ENCODE measurements at regions not wholly inside any gene's neighbourhood (a gene's known extent, or its start where the extent isn't known, plus 50 kb on each side); places are given as distances from the start of the nearest gene placed in this dataset.
"Not testable (repeated sequence)": the region's sequence is repeated elsewhere in the genome, so short reads cannot be mapped to it uniquely, and the experiment has no call there.

- no peak for DNase-seq
These were observed 830.8 kb downstream of the LUZP2 start for GRCh38 chr11:25327656-25328055.

DNA sequence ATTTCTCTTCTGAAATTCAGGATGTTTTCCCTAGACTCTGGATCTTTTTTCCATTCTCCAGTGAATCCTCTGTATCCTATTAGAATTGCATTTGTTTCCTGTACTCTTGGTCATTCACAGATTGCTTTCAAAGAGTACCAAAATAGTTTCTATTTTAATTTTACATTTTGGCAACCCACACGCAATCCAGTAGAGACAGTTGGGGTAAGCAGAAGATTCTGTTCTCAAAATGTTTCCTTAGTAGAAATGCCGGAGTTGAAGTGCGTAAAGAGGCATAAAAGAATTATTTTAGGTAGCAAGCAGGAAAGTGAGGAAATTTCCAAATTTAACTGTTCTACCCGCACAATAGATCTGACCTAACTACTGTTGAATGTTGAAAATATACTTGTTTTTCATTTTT is 842.4 kb downstream of the LUZP2 start:
- DNase-seq, result no peak

DNA sequence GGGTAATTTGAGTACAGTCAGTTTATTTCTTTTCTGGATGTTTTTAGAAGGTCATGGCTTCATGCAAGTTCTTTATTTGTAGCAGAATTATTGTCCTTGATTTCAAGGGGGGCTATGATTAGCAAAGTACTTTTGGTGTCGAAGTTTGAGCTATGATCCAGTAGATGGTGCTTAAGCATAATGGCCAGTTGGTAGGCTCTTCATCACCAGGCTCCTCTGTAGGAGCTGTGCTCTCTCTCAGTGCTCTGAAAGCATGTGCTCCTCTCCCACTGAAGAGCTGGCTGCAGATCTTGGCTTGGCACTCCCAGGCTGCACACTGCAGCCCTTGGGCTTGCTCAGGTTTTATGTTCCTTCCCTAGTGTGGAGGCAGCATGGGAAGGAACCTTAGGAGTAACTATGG is 852.7 kb downstream of the LUZP2 start:
- no peak for DNase-seq

DNA sequence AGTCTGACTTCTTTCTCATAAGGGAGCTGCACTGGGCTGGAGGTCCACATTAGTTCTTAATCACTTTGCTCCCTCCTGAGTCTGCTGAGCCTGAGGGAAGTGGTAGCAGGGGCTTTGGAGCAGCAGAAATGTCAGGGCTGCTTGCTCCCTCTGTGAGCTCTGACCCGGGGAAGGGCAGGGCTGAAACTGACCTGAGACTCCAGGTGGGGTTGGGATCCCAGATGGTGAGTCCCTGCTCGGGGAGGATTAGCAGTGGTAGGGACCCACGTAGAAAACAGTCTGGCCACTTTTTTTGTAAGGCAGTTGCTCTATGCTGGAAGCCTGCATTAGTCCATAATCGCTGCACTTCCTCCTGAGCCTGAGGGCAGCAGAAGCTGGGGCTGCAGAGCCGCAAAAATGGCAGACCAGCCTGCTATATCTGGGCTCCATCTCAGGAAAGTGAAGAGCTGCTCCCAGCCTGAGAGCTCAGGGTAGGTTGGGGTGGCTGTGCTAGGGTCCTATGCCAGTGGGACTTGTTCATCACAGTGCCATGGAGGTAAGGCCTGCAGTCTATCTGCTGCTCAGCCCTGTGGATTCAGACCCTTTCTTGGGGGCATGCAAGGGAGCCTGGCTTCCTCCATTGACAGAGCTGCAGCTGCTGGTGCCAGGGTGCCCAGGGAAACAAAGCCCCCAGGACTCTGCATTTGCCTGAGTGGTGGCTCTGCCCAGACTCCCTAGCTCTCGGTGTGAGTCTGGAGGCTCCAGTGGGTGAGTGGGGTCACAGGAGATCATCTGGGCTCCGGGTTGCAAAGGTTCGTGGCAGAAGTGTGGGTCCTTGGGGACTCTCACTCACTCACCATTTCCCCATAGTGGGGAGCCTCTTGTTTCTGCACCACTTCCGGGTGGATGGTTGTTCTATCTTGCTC is 854.3 kb downstream of the LUZP2 start:
- DNase-seq, result no peak

DNA sequence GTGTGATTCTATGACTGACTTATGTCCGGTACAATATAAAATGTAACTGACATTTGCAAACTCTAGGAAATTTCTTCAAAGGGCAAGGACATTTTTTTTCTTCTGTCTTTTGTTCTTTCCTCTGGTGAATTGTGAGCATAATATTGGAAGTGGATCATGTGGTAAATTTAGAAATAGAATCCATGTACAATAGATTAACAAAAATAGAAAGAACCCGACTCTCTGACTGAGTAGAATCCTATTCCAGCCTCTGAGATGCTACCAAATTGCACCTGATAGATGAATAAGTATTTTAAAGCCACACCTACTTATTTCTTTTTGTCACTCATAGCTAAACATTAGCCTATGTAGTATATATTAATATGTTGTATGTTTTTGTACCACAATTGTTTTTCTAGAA is 860.3 kb downstream of the LUZP2 start:
- DNase-seq, result no peak

DNA sequence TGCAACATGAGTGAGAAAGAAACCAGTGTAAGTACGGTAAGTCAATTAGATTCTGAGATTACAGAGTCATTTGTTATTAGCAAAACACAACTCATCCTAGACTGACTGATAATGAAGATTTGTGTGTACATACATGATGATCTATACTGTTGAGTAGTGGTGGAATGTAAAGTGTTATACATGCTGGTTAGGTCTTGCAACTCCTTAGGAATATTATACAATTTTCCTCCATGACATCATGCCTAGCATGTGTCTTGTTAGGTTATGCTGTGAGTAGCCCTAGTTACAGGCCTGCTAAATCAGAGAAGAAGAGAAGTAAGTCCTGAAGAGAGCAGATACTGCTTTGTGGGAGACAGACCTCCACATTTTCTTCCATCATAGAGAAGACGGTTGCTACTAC is 880.6 kb downstream of the LUZP2 start:
- no peak for DNase-seq

GRCh38 chr11:25396847-25397246 is 900.0 kb downstream of the LUZP2 start:
- no peak for DNase-seq

DNA sequence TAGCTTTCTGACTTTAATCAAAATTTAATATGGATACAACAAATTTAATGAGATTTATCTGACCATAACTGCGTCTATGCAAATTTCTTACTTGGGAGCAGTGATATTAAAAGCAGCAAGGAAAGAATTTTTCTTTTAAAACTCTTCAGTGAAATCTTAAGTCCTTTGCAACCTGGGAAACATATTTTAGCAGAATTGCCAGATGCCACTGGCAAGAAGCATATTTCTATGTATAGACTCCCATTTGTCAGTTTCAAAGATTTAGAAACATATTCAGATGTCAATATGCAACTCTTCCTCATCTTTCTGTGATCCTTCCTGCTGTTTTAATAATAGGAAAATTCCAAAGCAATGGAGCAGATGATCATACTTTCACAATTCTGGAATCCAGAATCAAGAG is 911.3 kb downstream of the LUZP2 start:
- no peak for DNase-seq

DNA sequence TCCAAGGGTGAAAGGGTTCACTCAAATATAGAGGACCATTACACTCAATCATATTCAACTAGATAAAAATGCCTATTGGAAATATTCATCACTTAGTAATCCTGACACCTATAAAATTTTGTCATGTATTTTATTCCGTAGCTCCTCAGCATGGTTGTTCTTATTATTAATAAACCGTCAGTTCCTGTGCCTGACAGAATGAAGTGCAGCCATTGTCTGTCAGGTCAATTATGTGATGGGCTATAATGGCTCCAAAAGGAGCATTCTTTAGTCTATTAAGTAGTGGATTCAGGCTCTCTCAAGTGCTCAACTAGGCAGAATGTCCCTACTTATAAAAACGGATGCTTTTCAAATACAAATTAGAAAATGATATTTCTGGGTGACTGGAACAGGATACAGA is 916.1 kb upstream of the ANO3 start:
- no peak for DNase-seq

DNA sequence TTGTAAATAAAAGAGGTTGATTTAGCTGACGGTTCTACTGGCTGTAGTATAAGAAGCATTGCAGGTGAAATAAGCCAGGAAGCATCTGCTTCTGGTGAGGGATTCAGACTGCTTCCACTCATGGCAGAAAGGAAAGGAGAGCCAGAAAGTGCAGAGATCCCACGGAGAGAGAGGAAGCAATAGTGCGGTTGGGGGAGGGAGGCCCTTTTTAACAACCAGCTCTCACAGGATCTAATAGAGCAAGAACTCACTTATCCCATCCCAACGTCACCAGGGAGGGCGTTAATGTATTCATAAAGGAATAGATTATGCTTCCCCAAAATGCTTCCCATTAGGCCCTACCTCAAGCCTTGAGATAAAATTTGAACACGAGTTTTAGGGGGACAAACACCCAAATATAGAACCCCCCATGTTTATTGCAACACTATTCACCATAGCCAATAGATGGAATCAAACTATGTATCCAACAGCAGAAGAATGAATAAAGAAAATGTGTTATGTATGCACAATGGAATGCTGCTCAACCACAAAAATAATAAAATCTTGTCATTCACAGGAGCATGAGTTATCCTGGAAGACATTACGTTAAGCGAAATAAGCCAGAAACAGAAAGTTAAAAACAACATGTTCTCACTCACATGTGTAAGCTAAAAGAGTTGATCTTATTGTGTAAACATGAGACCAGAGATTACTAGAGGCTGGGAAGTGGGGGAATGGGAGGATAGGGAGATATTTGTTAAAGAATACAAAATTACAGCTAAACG is 908.3 kb upstream of the ANO3 start:
- DNase-seq, result no peak

- DNase-seq, result no peak
These were observed 899.6 kb upstream of the ANO3 start for GRCh38 chr11:25432376-25432775.

GRCh38 chr11:25435197-25435596 is 896.7 kb upstream of the ANO3 start:
- no peak for DNase-seq

GRCh38 chr11:25436326-25436725 is 895.6 kb upstream of the ANO3 start:
- DNase-seq, result no peak

DNA sequence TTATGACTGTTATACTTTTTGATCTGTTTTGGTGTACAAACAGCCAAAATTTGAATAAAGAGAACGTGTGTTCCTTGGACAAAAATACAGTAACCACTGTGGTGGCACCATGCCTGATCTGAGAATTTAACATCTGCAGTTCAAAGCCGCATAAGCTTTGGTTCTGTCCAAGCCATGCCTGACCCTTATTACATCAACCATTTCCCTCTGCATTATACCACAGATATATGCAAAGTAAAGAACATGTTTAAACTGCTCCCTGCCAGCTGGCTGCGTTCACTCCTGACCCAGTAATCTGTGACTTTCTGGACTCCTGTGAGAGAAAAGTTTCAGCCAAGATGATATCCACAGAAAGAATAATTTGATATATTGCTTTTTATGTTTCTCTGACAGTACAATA is 890.5 kb upstream of the ANO3 start:
- no peak for DNase-seq

GRCh38 chr11:25449091-25449490 is 882.8 kb upstream of the ANO3 start:
- no peak for DNase-seq

- no peak for DNase-seq
These were observed 878.5 kb upstream of the ANO3 start for GRCh38 chr11:25453471-25453870.

DNA sequence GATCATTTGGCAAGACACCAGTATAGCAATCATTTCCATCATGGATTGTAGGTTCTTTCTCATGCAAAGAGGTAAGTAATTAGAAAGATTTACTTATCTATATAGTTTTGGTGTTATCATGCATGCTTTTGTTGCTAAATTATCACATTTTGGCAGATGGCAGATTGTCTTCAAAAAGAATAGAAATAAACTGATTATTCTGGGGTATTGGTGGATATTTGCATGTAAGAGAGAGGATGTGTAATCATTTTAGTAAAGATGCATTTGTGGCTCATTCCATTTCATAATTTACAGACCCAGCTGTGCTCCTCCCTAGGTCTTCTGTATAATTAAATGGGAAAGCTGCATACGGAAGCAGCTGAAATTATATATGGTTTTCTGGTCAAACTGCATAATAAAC is 875.7 kb upstream of the ANO3 start:
- no peak for DNase-seq

GRCh38 chr11:25483915-25484635 is 847.9 kb upstream of the ANO3 start:
- no peak for DNase-seq

DNA sequence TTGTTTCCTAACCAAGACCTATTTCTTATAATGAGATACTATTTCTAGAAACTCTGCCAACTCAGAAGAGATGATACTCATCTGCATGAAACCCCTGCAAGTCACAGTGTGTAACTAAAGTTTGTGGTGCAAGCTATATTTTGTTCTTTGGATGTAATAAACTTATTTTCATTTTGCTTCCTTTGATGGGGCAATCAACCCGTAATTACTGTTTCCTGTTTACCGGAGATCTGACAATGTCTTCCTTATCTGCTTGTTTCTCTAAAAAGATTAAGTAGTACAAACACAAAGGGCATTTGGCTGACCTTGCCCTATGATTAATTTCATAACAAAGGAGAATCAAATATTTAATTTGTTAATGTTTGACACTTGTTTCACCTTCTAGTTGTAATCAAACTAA is 846.6 kb upstream of the ANO3 start:
- DNase-seq, result no peak

DNA sequence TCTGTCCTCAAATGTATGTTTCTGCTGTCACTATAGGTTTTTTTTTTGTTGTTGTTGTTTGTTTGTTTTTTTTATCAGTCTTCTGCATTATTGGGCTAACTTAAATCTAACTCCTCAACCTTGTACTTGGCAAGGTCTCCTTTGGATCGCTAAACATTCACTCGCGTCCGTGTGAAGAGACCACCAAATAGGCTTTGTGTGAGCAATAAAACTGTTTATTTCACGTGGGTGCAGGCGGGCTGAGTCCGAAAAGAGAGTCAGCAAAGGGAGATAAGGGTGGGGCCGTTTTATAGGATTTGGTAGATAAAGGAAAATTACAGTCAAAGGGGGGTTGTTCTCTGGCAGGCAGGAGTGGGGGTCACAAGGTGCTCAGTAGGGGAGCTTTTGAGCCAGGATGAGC is 845.6 kb upstream of the ANO3 start:
- DNase-seq, result not testable (repeated sequence)

GRCh38 chr11:25488176-25488575 is 843.8 kb upstream of the ANO3 start:
- not testable (repeated sequence) for DNase-seq

DNA sequence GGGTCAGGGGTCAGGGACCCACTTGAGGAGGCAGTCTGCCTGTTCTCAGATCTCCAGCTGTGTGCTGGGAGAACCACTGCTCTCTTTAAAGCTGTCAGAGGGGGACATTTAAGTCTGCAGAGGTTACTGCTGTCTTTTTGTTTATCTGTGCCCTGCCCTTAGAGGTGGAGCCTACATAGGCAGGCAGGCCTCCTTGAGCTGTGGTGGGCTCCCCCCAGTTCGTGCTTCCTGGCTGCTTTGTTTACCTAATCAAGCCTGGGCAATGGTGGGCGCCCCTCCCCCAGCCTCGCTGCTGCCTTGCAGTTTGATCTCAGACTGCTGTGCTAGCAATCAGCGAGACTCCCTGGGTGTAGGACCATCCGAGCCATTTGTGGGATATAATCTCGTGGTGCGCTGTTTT is 830.5 kb upstream of the ANO3 start:
- not testable (repeated sequence) for DNase-seq

DNA sequence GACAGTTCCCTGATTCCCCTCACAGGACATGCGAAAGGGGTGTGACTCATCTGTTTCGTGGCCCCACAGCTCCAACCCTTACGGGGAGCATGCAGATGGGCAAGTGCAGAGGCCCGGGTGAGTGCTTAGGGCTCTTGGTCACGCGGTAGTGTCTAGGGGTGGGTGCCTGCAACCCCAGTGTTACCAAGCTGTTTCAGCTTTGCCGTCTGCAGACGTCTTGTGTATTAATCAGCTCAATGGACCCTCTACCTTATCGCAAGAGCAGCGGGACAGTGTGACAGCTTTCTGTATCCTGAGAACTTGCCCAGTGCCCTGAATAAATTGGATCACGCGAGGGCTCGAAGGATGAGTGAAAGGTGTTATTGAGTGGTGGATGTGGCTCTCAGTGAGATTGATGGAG is 816.4 kb upstream of the ANO3 start:
- DNase-seq, result no peak

GRCh38 chr11:25520459-25520858 is 811.5 kb upstream of the ANO3 start:
- no peak for DNase-seq
